B cell (primary cell): ENCODE measurements at regions not wholly inside any gene's neighbourhood (a gene's known extent, or its start where the extent isn't known, plus 50 kb on each side); places are given as distances from the start of the nearest gene placed in this dataset.

Experiments
- CTCF ChIP-seq: fragments of 200-600 bp; IDR thresholded peaks from one replicate; pipeline ENCODE4 v1.8.0; 2022; ENCODE audit warnings: antibody characterized with exemption, mild to moderate bottlenecking
- EZH2 ChIP-seq: IDR thresholded peaks from 2 replicates; pipeline ENCODE4 v1.6.1; 2012; ENCODE audit warnings: borderline replicate concordance, low read depth, mild to moderate bottlenecking, moderate library complexity, low read length; ENCODE audit not compliant: insufficient read depth, poor library complexity, severe bottlenecking

DNA sequence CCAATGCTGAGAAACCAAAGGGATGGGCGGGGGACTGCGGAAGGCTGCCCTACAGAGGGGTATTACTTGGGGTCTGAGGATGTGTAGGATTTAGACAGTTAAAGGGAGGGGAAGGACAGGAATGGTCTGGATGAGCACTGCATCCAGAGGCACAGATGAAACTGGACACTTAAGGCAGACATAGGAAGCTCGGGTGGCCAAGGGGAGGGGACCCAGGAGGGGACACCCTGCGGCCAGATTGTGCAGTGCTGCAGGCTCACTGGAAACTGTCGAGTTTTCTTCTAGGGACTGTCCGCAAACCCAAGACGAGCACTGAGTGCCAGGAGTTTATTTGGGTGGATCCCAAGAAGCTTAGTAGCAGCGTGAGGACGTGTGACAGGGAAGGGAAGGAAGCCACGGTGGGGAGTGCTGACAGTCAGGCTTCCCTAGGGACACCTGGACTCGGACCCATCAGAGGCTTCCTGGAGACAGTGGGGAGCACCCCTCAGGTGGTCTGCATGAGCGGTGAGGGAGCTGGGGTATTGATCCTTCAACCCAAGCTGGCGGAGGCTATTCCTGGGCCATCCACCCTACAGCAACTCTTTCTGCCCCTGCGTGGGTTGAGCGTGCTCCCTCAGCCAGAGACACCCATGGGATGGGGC is 278.7 kb downstream of the FOXL1 start:
- no peak for TF ChIP-seq EZH2
- no peak for TF ChIP-seq CTCF
